Cardiac fibroblast (primary cell): ENCODE measurements at regions not wholly inside any gene's neighbourhood (a gene's known extent, or its start where the extent isn't known, plus 50 kb on each side); places are given as distances from the start of the nearest gene placed in this dataset.
A peak's percentile ranks its signal among the peaks of the same experiment; 100 is the strongest.

Experiments
- DNase-seq, 2 donors: peaks; one replicate each; pipeline versions ENCODE4 v3.0.0 to v3.0.0-alpha.2; 2010; ENCODE audit warnings: low read depth in 2 of 2
- H3K4me3 ChIP-seq, 2 donors: replicated peaks in 1 of 2; 1 replicate in 1 of 2; 2 replicates in 1 of 2; pipeline ENCODE4 v1.5.1; 2011; ENCODE audit warnings: low read depth in 2 of 2, low read length in 2 of 2, mild to moderate bottlenecking in 2 of 2, moderate library complexity in 1 of 2
- CTCF ChIP-seq: IDR thresholded peaks from one replicate; pipeline ENCODE4 v1.5.1; 2011; ENCODE audit warnings: low read depth, mild to moderate bottlenecking, low read length, inconsistent platforms

GRCh38 chr7:36032361-36032818, 120.7 kb upstream of the EEPD1 start:
- DNase-seq: no peak
- no peak for TF ChIP-seq CTCF
- H3K4me3 ChIP-seq: no peak overlapping the region

GRCh38 chr7:36034020-36034419, 119.0 kb upstream of the EEPD1 start:
- no peak overlapping the region for H3K4me3 ChIP-seq
- no peak for TF ChIP-seq CTCF
- DNase-seq: peak in 1 of 2 donors; percentile 38

- no peak overlapping the region for H3K4me3 ChIP-seq
- no peak for DNase-seq
- TF ChIP-seq CTCF: no peak
These were observed 117.9 kb upstream of the EEPD1 start for GRCh38 chr7:36035186-36035585.

GRCh38 chr7:36036590-36036989, 116.5 kb upstream of the EEPD1 start:
- DNase-seq: peak in 1 of 2 donors; percentile 50
- H3K4me3 ChIP-seq: no peak overlapping the region
- TF ChIP-seq CTCF: no peak

- DNase-seq: peak; percentile 82 to 96
- no peak for TF ChIP-seq CTCF
- H3K4me3 ChIP-seq: no peak overlapping the region
These were observed 115.9 kb upstream of the EEPD1 start for GRCh38 chr7:36037121-36037662.

GRCh38 chr7:36038063-36038721, 114.9 kb upstream of the EEPD1 start:
- DNase-seq: no peak
- no peak for TF ChIP-seq CTCF
- no peak overlapping the region for H3K4me3 ChIP-seq
